Stomach (tissue), 8 donors: ENCODE measurements at regions not wholly inside any gene's neighbourhood (a gene's known extent, or its start where the extent isn't known, plus 50 kb on each side); places are given as distances from the start of the nearest gene placed in this dataset.
A peak's percentile ranks its signal among the peaks of the same experiment; 100 is the strongest.

Experiments
- DNase-seq, 2 donors: peaks; one replicate each; pipeline versions ENCODE4 v3.0.0 to v3.0.0-alpha.2; 2013 to 2019
- H3K27ac ChIP-seq, 5 donors: fragments of 200-600 bp in 4 of 5; sonication (generic) in 4 of 5; one replicate each; pipeline ENCODE4 v1.5.1; 2013 to 2019; ENCODE audit warnings: mild to moderate bottlenecking in 1 of 5, moderate library complexity in 1 of 5
- H3K27me3 ChIP-seq, 3 donors: fragments of 200-600 bp; sonication (generic); one replicate each; pipeline ENCODE4 v1.5.1; 2017 to 2019; ENCODE audit warnings: mixed run types in 1 of 3
- H3K36me3 ChIP-seq, 4 donors: fragments of 200-600 bp; sonication (generic); 1 replicate in 3 of 4; 2 replicates in 1 of 4; pipeline ENCODE4 v1.5.1; 2016 to 2019
- H3K4me1 ChIP-seq, 4 donors: fragments of 200-600 bp; sonication (generic); one replicate each; pipeline ENCODE4 v1.5.1; 2016 to 2019
- H3K4me3 ChIP-seq, 4 donors: fragments of 200-600 bp; sonication (generic) in 3 of 4; one replicate each; pipeline ENCODE4 v1.5.1; 2016 to 2019; ENCODE audit warnings: mild to moderate bottlenecking in 1 of 4
- H3K9me3 ChIP-seq, 4 donors: fragments of 200-600 bp; sonication (generic); one replicate each; pipeline ENCODE4 v1.5.1; 2016 to 2019
- EP300 ChIP-seq: sonication (generic); formaldehyde crosslinking; IDR thresholded peaks from one replicate; pipeline ENCODE4 v1.6.1; 2017; ENCODE audit warnings: antibody characterized with exemption
- POLR2A ChIP-seq, 4 donors: fragments of 450-650 bp; IDR thresholded peaks; one replicate each; pipeline ENCODE4 v1.6.1; 2016; ENCODE audit warnings: antibody characterized with exemption in 4 of 4, control low read depth in 2 of 4, mild to moderate bottlenecking in 1 of 4, moderate library complexity in 1 of 4
- POLR2AphosphoS5 ChIP-seq, 3 donors: sonication (generic); formaldehyde crosslinking; IDR thresholded peaks; one replicate each; pipeline ENCODE4 v1.6.1; 2016; ENCODE audit warnings: antibody characterized with exemption in 3 of 3
- WGBS, 5 donors: extraction: QIAGEN DNeasy Blood & Tissue Kit in 3 of 5; methylation state at CpG; one replicate each; pipeline versions ENCODE4 v1.1.5 to v1.1.7; 2013 to 2018; 5-methylcytosine and 5-hydroxymethylcytosine counted together
- intact Hi-C: fragments of 100-400 bp; cut with DNase I; formaldehyde crosslinking; loops from one replicate; pipeline ENCODE4 v1.15.1; 2023; ENCODE audit warnings: low total_unique reads
- TF ChIP-seq, protein P1 (sequence below), 7 experiments: fragments of 450-650 bp in 4 of 7; fragments of 200-600 bp in 3 of 7; sonication (generic) in 3 of 7; IDR thresholded peaks; one replicate each; pipeline ENCODE4 v1.5.1; 2016 to 2019; ENCODE audit warnings: antibody characterized with exemption in 7 of 7, control low read depth in 2 of 7, mild to moderate bottlenecking in 1 of 7
- donor health status: healthy with polysubstance abuse.
- donor health status: Bipolar disorder and iron deficiency.
- donor health status: healthy.

- no peak overlapping the region for H3K4me3 ChIP-seq
- H3K27ac ChIP-seq: no peak overlapping the region
- DNase-seq: no peak
- no peaks in the 10 kb centered on the region for H3K27me3 ChIP-seq
- TF ChIP-seq EP300 (no peak), POLR2A (IDR thresholded peaks at IDR 0.05) (no peak), POLR2AphosphoS5 (IDR thresholded peaks at IDR 0.05) (no peak)
- TF ChIP-seq, protein P1, sequence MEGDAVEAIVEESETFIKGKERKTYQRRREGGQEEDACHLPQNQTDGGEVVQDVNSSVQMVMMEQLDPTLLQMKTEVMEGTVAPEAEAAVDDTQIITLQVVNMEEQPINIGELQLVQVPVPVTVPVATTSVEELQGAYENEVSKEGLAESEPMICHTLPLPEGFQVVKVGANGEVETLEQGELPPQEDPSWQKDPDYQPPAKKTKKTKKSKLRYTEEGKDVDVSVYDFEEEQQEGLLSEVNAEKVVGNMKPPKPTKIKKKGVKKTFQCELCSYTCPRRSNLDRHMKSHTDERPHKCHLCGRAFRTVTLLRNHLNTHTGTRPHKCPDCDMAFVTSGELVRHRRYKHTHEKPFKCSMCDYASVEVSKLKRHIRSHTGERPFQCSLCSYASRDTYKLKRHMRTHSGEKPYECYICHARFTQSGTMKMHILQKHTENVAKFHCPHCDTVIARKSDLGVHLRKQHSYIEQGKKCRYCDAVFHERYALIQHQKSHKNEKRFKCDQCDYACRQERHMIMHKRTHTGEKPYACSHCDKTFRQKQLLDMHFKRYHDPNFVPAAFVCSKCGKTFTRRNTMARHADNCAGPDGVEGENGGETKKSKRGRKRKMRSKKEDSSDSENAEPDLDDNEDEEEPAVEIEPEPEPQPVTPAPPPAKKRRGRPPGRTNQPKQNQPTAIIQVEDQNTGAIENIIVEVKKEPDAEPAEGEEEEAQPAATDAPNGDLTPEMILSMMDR (IDR thresholded peaks at IDR 0.05): no peak
- H3K36me3 ChIP-seq: no peaks in the 10 kb centered on the region
- H3K9me3 ChIP-seq: no peaks in the 10 kb centered on the region
- H3K4me1 ChIP-seq: no peaks in the 10 kb centered on the region
- WGBS, 5 donors: 67 to 78% (median 73%) methylated on average over 2 of the region's 2 CpGs
- intact Hi-C loops: no loop called here
Measured at GRCh38 chr5:108588323-108588722, 159.4 kb upstream of the FER start.

DNA sequence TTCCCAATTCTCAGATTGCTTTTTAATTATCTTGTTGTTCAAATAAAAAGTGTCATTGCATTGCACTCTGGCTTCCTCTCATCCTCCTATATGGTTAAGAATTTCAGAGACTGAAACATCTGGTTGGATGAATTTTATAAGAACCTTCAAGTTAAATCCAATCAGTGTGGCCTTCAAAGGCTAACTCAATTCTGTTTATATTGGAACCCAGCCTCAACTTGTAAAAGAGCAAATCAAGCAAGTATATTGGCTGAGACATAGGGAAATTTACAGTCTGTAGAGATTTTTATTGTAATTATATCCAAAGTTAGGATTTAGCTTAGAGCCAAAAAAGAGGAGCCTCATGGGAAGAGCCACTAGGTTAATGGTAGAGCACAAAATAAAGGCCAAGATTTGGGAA lies 159.9 kb upstream of the FER start:
- Histone ChIP-seq H3K9me3 (no peaks in the 10 kb centered on the region), H3K4me1 (no peaks in the 10 kb centered on the region), H3K36me3 (no peaks in the 10 kb centered on the region), H3K27ac (no peak overlapping the region), H3K4me3 (no peak overlapping the region), H3K27me3 (no peaks in the 10 kb centered on the region)
- TF ChIP-seq EP300: no peak
- TF ChIP-seq POLR2A (IDR thresholded peaks at IDR 0.05): no peak
- TF ChIP-seq, protein P1 (IDR thresholded peaks at IDR 0.05): no peak
- TF ChIP-seq POLR2AphosphoS5 (IDR thresholded peaks at IDR 0.05): no peak
- intact Hi-C loops: no loop called here
- DNase-seq: peak in 1 of 2 donors; percentile 5

DNA sequence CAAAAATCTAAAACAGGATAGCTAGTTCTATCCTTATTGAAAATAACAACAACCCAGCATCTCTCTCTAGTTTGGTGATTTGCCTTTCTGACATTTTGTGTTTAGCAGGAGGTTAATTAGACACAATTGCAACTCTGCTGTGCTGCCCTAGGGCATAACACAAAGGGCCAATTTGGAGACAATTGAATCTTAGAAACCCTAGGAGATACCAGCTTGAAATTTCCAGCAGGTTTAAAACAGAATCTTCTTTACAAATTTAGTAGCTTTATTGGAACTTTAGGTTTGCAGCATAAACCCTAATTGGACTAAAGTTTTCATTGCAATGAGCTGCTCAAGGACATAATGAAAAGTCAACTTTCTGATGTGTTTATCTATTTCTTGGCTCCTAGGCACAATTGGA lies 166.7 kb upstream of the FER start:
- no peak for TF ChIP-seq POLR2AphosphoS5 (IDR thresholded peaks at IDR 0.05)
- no peak for TF ChIP-seq EP300
- no peak for TF ChIP-seq POLR2A (IDR thresholded peaks at IDR 0.05)
- TF ChIP-seq, protein P1 (IDR thresholded peaks at IDR 0.05): no peak
- Histone ChIP-seq H3K27me3 (no peaks in the 10 kb centered on the region), H3K36me3 (no peaks in the 10 kb centered on the region)

DNA sequence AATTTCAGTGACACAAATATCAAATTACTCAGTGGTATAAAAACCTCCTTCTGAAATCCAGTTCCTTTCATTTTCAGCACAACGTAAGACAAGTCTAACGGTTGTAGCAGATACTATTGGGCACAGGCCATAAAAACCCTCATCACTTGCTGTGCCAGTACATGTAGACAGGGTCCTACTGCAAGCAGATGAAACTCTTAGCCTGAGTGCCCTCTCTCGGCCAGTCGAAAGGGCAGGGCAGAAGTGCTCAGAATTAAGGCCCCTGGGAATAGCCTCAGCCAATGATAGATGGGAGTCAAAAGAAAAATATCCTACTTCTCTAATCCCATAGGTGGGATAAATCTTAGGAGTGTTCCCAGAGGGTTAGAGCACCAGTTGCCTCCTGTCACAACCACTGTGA lies 168.5 kb upstream of the FER start:
- 69 to 85% (median 78%) methylated on average over 4 of the region's 4 CpGs for WGBS, 5 donors
- Histone ChIP-seq H3K4me1 (no peaks in the 10 kb centered on the region), H3K27me3 (no peaks in the 10 kb centered on the region), H3K27ac (no peak overlapping the region), H3K9me3 (peaks cover 0 to 10% (median 7%) of the 10 kb centered on the region in 4 donors), H3K36me3 (no peaks in the 10 kb centered on the region), H3K4me3 (no peak overlapping the region)
- TF ChIP-seq, protein P1 (IDR thresholded peaks at IDR 0.05): no peak
- no peak for TF ChIP-seq EP300
- no peak for TF ChIP-seq POLR2A (IDR thresholded peaks at IDR 0.05)
- no peak for TF ChIP-seq POLR2AphosphoS5 (IDR thresholded peaks at IDR 0.05)
- intact Hi-C loops: no loop called here
- no peak for DNase-seq

More for the DNA sequence above, 166.7 kb upstream of the FER start:
- Histone ChIP-seq H3K4me1 (no peaks in the 10 kb centered on the region), H3K9me3 (no peaks in the 10 kb centered on the region), H3K27ac (no peak overlapping the region), H3K4me3 (no peak overlapping the region)
- no peak for DNase-seq
- intact Hi-C loops: no loop called here
